AG04450 (cell line): ENCODE measurements at regions not wholly inside any gene's neighbourhood (a gene's known extent, or its start where the extent isn't known, plus 50 kb on each side); places are given as distances from the start of the nearest gene placed in this dataset.

Source experiments
- CTCF ChIA-PET: fragments of 300-600, 350-600 bp; formaldehyde crosslinking; extraction: SDS; loops from one replicate; lab custom pipeline; 2022; ENCODE audit warnings: antibody characterized with exemption, inconsistent platforms; lab: Charles Lee
- POLR2A ChIA-PET: fragments of 350-600 bp; formaldehyde crosslinking; extraction: SDS; loops from one replicate; lab custom pipeline; 2021; ENCODE audit warnings: antibody characterized with exemption, inconsistent platforms; lab: Yijun Ruan, JAX
- DNase-seq: peaks from one replicate; pipeline ENCODE4 v3.0.0-alpha.2; 2011; ENCODE audit warnings: low read depth, low spot score
- H3K27ac ChIP-seq: one replicate; pipeline ENCODE4 v1.5.1; 2012; ENCODE audit warnings: low read depth, low read length, control low read depth
- H3K27me3 ChIP-seq: one replicate; pipeline ENCODE4 v1.6.0; 2012; ENCODE audit warnings: low read length; ENCODE audit not compliant: control insufficient read depth, insufficient read depth
- H3K4me3 ChIP-seq: 2 replicates; pipeline ENCODE4 v1.5.1; 2011; ENCODE audit warnings: mild to moderate bottlenecking, low read depth, low read length, control low read depth
- H3K9me3 ChIP-seq: 2 replicates; pipeline ENCODE4 v1.5.1; 2012; ENCODE audit warnings: low read length; ENCODE audit not compliant: control insufficient read depth, insufficient read depth
- TF ChIP-seq, protein P1 (sequence below): IDR thresholded peaks from 2 replicates; pipeline ENCODE4 v1.5.1; 2011; ENCODE audit warnings: low read depth, low read length, control low read depth, inconsistent platforms

DNA sequence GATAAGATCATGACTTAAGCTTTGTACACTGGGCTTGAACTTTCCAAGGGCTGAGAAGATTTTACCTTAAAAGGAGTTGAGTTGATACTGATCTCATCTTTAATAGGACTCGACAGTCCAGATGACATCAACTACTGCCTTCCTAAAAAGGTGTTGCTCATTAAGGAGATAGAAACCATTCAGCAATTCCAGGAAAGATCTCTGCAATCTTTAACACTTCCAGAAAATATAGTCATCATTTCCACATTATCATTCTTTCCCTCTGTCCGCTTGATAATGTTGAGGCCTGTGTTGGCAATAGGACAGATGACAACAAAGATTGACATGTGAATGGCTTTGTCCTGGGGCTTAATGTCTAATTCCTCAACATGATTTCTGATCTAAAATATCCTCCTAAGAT is 145.4 kb upstream of the C1orf21 start:
- ChIA-PET CTCF (interaction anchor here (0.7 to 2.4 kb wide), 4 partner anchors 72 to 423 kb away, joined by 3 to 16 read pairs (median 5); no protein-coding TSS in a partner anchor), POLR2A (no interaction called here)
- Histone ChIP-seq H3K4me3 (no peak overlapping the region), H3K27ac (no peak overlapping the region), H3K27me3 (peaks cover 14% of the 10 kb centered on the region), H3K9me3 (no peaks in the 10 kb centered on the region)
- DNase-seq: no peak
- TF ChIP-seq, protein P1, sequence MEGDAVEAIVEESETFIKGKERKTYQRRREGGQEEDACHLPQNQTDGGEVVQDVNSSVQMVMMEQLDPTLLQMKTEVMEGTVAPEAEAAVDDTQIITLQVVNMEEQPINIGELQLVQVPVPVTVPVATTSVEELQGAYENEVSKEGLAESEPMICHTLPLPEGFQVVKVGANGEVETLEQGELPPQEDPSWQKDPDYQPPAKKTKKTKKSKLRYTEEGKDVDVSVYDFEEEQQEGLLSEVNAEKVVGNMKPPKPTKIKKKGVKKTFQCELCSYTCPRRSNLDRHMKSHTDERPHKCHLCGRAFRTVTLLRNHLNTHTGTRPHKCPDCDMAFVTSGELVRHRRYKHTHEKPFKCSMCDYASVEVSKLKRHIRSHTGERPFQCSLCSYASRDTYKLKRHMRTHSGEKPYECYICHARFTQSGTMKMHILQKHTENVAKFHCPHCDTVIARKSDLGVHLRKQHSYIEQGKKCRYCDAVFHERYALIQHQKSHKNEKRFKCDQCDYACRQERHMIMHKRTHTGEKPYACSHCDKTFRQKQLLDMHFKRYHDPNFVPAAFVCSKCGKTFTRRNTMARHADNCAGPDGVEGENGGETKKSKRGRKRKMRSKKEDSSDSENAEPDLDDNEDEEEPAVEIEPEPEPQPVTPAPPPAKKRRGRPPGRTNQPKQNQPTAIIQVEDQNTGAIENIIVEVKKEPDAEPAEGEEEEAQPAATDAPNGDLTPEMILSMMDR: no peak

DNA sequence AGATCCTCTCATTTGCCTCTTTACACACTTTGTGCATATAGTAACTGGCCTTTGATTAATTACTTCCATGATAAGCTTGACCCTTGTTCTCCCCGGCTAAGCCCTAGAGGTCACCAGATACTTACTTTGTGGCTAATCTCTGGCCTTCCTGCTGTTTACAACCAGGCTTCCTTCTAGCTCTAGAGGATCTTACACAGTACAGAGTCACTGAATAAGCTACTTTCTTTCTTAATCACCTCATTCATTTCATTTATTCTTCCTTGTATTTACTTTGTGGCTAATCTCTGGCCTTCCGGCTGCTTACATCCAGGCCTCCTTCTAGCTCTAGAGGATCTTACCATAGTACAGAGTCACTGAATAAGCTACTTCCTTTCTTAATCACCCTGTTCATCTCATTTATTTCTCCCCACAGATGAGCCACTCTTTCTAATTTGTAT is 144.3 kb upstream of the C1orf21 start:
- POLR2A ChIA-PET: interaction anchor here (1.1 kb wide), 1 partner anchor 42 kb away, joined by 4 read pairs; no protein-coding TSS in a partner anchor
- TF ChIP-seq, protein P1: no peak

DNA sequence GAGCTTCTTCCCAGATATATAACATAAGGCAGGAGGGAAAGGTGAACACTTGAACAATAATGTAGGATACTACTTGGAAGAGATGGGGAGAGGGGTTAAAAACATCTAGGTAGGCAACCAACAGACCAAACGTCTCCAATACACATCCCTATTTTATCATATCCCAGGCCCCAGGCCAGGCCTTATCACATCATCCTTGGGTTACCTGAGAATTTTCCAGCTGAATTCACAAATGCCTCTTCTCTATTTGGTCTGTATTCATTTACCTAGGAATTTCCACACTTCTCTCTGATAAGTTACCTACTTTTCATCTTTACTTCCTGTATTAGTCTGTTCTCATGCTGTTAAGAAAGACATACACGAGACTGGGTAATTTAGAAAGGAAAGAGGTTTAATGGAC is 141.9 kb upstream of the C1orf21 start:
- no peak overlapping the region for H3K4me3 ChIP-seq
- CTCF ChIA-PET: interaction anchor here (1.1 to 1.5 kb wide), 2 partner anchors 23 to 419 kb away, joined by 3 to 4 read pairs; no protein-coding TSS in a partner anchor
- no peak overlapping the region for H3K27ac ChIP-seq
- no peaks in the 10 kb centered on the region for H3K27me3 ChIP-seq
- no peak for DNase-seq
- TF ChIP-seq, protein P1: no peak
- POLR2A ChIA-PET: no interaction called here
- H3K9me3 ChIP-seq: no peaks in the 10 kb centered on the region

More for the DNA sequence above, 144.3 kb upstream of the C1orf21 start:
- Histone ChIP-seq H3K27ac (no peak overlapping the region), H3K9me3 (no peaks in the 10 kb centered on the region), H3K4me3 (no peak overlapping the region), H3K27me3 (peaks cover 6% of the 10 kb centered on the region)
- CTCF ChIA-PET: interaction anchor here (0.6 to 2.4 kb wide), 5 partner anchors 13 to 449 kb away, joined by 3 to 16 read pairs (median 7); no protein-coding TSS in a partner anchor
- DNase-seq: peak; percentile 49

DNA sequence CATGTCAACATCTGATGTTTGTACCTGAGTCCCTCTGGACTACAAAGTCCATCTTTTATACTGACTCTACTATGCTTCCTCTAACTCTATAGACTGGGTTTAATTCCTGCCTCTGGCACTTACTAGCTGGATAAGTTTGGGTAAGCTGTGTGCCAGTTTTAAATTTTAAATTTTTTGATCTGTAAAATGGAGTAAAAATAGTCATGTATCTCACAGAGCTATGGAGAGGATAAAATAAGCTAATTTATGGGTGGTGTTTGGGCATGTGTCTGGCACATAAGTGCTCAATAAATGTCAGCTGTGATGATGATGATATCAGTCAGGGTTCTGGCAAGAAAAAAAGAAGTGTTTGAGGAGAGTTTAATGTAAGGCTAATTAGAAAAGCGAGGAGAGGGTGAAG is 139.2 kb upstream of the C1orf21 start:
- Histone ChIP-seq H3K27me3 (no peaks in the 10 kb centered on the region), H3K9me3 (no peaks in the 10 kb centered on the region), H3K27ac (no peak overlapping the region), H3K4me3 (no peak overlapping the region)
- POLR2A ChIA-PET: no interaction called here
- TF ChIP-seq, protein P1: no peak
- no peak for DNase-seq
- CTCF ChIA-PET: interaction anchor here (1.0 to 1.5 kb wide), 2 partner anchors 23 to 25 kb away, joined by 3 read pairs; no protein-coding TSS in a partner anchor

DNA sequence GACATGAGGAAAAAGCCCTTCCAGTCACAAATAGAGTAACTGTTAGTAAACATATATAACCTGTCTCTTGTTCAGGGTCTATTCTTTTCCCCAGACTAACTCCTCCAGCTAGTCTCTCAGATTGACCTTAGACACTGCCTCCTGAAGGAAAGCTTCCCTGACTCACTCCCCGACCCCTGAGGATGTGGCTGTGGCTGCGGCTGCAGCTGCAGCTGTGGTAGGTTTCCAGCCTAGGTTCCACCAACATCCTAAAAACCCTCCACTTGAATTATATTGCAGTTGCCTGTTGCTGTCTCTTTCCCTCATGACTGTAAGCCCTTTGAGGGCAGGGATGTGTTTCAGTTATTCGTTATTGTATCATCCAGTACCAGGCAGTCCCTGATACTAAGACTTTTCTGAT is 132.9 kb upstream of the C1orf21 start:
- Histone ChIP-seq H3K27me3 (no peaks in the 10 kb centered on the region), H3K9me3 (no peaks in the 10 kb centered on the region), H3K27ac (no peak overlapping the region), H3K4me3 (no peak overlapping the region)
- TF ChIP-seq, protein P1: no peak
- CTCF ChIA-PET: no interaction called here
- DNase-seq: no peak
- POLR2A ChIA-PET: no interaction called here
